NOMO-1 treated with DMSO at 0.1 percent for 48 hours (cell line): ENCODE measurements at regions not wholly inside any gene's neighbourhood (a gene's known extent, or its start where the extent isn't known, plus 50 kb on each side); places are given as distances from the start of the nearest gene placed in this dataset.
"Not testable (repeated sequence)": the region's sequence is repeated elsewhere in the genome, so short reads cannot be mapped to it uniquely, and the experiment has no call there.

Source experiments
- DNase-seq: peaks from one replicate; lab custom pipeline; 2025; ENCODE audit not compliant: unreplicated experiment; lab: John Stamatoyannopoulos, UW

DNA sequence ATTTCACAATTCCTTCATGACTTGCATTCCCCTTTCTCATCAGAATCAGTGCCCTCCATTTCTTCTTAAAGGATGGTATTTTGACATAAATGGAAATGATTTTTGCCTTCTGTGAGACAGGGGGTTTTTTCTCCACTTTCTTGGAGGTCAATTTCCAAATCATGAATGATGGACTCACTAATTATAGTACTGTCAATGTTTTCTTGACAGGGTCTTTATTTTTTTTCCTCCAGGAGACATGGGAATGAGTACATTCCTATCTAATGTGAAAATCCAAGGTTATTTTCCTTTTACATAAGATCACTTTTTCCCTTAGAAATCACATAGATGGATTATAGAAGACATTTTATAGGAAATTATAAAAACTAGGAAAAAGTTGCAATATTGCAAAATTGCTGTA lies 141.7 kb downstream of the SPATA31A6 start:
- DNase-seq, result not testable (repeated sequence)

DNA sequence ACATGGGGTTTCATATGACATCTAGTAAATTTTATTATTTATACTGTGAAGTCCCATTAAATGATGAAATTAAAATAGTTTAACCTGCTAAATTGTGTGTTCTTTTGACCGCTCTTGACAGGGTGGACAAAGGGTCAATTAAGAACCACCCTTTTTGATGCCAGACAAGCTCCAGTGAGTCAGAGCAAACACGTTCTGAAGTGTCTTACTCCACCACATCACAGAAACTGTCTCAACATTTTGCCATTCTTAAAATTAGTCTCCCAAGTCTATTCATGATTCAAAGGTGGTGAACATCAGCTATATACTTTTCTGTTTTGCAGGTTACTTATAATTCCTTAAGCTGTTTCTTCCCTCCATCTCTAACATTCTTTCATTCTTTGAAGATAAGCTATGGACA lies 142.1 kb downstream of the SPATA31A6 start:
- DNase-seq, result not testable (repeated sequence)

DNA sequence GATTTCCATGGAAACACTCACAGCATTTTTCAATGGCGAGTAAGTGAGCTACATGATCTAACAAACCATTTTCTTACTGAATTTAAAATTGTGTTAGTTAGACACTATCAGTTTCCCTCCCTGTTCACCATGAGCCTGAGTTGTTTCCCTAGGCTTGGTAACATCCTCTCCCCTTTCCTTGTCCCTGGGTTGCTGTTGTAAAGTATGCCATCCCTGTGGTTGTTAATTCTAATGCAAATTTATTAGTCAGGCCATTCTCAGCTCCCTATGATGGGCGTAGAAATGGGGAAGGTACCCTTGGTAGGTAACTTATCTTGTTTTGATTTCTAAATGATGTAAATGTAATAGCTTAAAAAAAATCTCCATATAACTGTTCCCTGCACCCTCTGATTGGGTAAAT lies 143.0 kb downstream of the SPATA31A6 start:
- DNase-seq, result not testable (repeated sequence)

DNA sequence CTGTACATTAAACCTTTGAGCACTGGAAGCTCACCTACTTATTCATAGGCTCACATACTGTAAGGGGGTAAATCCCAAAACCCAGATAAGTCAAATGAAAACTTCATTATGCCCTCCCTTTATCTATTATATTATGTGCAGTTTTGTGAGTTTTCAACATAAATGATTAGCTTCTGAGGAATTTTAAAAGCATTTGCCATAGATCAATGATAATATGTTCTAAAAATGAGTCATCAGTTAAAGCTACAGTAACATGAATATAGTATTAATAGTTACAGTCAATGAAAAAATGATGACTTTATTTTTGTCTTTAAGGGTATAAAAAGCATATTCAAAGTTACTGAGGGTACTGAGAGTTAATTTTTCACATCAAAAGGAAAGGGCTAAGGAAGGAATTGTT lies 151.9 kb downstream of the SPATA31A6 start:
- not testable (repeated sequence) for DNase-seq

DNA sequence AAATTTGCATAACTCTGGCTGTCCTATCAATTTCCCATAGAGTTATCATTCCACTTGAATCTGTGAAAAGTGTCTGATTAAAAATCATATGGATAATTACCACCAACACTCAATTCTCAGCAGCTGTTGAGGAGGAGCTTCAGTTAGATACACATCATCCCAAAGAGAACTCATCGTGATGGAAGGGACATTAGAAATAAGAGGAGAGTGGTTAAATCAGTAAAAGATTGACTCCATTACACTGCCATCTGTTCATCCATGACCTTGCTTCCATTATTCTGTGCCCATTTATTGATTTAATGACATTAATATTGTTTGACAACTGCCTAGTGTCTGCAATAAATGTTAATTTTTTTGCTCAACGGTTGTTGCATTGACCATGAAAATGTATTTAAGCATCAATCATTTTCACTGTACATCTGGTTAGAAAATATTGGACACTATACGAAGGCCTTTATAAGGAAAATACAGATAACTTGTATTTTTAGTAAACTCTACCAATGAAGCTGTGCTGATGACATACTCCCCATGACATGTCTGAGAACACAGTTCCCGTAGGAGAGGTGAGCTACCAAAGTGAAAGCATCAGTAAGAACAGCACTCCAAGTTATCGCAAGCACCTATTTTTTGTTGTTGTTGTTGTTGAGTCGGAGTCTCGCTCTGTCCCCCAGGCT lies 152.7 kb downstream of the SPATA31A6 start:
- DNase-seq, result not testable (repeated sequence)

DNA sequence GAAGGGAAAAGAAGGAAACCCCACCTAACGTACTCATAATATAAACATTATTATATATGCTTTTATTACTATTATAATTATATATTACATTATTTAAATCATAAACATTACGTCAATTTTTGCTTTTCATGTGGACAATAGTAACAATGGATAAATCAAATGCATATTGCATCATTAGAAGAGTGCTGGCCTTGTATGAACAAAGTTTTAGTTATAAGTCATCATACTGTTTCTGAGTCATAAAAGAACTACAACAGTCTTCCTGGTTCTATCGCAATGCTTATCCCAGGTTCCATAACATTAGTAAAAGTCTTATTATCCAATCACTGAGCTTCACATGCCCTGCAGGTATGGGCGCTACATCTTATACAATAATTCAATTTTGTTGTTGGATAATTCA lies 154.8 kb downstream of the SPATA31A6 start:
- not testable (repeated sequence) for DNase-seq

DNA sequence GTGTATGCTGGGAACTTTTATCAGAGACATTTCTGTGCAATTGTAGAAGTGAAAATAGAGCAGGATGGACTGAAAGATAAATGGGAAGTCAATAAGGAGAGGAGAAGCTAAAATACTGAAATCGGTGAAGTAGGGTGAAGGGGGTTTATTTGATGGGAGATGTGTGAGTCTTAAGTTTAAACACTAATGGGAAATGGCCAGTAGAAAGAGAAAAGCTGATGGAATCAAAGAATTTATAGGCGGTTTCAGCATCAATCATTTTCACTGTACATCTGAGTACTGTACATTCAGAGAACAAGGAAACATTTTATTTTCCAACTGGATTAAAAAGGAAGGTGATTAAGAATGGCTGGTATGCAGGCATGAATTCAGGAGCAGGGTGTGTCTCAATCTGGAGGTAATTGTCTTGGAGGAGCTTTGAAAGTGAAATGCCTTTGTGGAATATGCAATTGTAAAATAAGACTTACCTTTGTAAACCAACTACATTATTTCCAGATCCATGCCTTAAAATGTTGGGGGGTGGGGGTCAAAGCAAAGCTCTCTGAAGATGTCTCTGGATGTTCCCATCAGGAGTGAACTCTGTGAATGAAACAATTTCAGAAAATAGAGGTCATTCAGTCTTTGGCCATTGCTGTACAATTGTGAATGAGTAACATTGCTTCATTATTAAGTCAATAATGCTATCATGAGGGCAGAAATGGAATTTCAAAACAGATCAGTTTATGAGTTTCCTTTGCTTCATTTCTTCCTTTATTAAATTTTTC lies 156.4 kb downstream of the SPATA31A6 start:
- DNase-seq, result not testable (repeated sequence)

DNA sequence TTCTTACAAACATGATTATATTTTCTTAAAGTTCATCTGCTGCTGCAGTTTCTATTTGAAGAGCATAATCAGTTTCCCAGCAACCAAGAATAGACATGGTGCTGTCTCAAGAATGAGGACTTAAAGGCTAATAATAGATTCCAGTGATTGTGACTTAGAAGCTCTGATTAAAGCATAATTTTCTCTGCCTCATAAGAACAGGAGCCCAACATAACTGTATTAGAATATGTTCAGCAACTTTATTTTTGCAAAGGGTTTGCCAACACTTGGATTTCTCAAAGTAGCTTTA lies 156.9 kb downstream of the SPATA31A6 start:
- DNase-seq, result not testable (repeated sequence)

DNA sequence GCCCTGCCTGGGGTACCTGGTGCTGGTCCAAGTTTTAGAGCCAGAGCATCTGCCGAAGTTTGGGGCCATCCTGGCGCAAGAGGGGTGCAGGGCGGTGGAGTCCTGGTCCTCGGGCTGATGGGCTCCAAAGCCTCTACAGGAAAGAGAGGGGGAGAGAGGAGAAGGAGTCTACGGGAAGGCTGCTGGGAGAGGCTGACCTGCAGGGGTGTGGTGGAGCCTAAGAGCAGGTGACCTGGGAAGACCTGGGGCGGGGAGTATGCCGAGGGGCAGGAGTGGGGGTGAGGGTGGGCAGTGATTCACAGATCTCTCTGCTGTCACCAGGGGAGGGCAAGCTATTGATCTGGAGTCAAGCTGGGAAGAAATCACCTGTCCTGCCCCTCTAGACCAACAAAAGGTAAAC lies 158.4 kb downstream of the SPATA31A6 start:
- DNase-seq, result not testable (repeated sequence)

DNA sequence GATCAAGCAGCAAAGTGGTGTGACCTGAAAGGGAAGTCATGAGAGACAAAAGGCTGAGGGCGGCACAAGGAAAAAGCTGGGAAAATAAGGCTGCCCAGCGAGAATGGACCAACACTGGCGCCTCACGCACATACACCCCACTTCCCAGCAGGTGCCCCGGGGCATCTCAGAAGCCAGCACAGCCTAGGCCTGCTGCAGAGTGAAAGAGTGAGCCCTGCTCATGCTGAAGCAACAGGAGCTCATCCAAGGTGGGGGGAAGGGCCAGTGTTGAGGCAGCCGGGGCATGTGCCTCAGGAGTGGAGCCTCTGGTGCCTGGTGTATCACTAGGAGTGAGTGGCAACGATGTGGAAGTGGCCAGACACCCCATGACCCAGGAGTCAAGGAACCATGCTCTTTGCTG lies 158.8 kb downstream of the SPATA31A6 start:
- DNase-seq, result not testable (repeated sequence)

DNA sequence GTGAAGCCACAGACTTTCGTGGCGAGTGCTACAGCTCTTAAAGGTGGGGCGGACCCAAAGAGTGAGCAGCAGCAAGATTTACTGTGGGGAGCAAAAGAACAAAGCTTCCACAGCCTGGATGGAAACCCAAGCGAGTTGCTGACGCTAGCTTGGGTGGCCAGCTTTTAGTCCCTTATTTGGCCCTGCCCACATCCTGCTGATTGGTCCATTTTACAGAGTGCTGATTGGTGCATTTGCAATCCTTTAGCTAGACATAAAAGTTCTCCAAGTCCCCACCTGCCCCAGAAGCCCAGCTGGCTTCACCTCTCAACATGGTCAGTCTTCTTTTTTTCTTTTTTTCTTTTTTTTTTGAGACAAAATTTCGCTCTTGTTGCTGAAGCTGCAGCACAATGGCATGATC lies 161.0 kb downstream of the SPATA31A6 start:
- not testable (repeated sequence) for DNase-seq

DNA sequence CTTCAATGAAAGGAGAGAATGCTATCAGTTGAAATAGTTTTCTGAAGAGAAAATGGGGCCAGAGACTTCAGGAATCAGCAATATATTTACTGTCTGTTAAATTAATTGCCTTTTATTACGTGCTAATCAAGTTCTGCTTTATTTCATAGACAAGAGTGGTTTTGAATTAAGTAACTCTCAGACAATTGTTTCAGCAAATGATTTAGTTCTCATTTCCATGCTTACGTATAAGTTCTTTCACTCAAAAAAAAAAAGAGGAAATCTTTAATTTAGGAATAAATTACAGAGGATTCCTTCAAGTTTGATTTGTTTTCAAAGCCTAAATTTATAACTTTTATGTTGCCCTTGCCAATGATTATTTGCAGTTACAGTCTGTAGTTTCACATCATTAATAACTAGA lies 163.5 kb downstream of the SPATA31A6 start:
- DNase-seq, result peak; percentile 3

DNA sequence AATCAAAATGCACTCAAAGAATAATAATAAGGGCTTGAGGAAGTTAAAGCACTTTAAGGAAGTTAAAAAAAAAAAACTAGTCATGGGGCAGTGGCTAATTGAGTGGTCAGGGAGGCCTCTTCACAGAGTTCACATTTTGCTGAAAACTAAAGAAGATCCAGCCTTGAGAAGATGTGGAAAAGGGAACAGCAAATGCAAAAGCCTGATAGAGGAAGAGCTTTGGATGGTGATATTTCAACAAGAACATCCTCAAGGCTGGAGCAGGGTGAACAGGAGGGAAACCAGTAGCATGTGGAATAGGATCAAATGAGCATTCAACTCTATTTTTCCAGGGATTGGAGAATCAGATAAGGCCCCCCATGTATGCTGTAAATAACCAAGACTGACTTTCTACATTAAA lies 165.7 kb downstream of the SPATA31A6 start:
- DNase-seq, result not testable (repeated sequence)

DNA sequence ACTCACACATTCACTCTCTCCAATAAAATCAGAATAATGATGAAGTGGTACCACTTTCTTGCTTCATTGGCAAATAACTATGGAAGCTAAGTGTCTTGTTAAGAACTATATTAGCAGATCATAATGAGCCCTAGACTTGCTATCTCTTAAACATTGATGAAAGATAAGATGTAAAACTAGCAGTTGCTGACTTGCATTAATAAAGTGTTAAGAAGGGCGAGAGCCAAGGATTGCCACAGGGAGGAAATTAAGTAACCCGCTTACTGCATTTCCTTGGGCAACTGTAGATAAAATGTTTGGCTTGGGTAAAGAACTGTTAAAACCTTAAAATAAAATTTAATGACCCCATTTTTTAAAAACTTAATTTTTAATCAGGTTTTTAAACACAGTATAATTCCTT lies 167.0 kb downstream of the SPATA31A6 start:
- not testable (repeated sequence) for DNase-seq

DNA sequence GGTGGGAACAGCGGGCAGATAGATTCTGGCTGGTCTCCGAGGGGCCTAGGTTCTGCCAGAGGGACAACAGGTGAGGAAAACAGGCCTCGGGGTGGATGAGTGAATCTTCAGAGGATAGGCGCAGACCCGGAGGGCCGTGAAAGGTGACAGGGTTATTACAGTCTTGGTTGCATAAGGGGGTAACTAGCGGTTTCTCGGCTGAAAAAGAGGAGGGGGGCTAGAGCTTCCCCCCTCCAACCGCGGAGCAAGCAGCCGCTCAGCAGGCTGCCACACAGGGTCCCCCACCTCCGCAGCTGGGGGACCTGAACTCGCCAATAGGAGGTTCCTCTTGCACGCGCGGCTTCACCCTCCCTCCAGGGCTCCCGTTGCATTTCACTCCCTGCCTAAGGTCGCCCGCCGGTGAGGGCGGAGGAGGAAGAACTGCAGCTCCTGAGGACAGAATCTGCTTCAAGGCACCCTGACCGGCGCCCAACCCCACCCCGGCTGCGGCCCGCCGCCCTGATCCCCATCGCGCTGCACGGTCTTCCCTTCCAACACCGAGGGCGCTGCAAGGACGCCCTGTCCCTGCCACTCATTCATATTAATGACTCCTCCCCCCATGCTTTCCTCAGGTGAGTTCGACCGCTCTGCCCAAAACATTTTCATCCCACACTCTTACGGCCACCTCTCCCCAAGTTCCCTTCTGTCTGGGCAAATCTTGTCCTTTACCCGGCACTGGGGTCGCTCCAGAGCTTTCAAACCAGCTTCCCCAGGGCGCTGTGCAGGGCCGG lies 174.3 kb downstream of the SPATA31A6 start:
- not testable (repeated sequence) for DNase-seq

DNA sequence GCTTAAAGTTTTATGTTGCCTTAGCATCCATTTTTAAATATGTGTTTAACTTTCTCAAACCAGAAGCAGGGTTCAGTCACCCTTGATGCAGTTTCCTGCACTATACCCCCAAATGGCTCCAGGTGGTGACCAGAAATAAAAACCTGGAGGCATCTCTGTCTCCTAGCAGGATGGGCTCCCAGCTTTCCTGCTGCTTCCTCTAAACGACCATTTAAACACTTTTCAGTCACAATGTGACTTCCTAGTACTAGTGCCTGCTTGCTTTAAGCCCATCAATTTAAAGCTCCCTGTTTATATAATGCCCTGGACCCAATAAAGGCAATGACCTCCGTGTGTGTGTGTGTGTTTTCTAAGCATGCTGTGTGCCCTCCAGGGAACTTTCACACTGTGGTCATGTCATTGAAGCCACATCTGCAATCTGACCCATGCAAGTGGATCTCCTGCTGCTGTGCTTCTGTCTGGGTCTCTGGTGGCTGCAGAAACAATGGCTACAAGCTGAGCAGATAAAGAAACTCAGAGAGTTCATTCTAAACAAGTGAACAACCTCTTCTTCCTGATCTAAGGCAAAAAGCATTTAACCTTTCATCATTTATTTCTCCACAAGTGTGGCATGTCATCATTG lies 175.3 kb downstream of the SPATA31A6 start:
- not testable (repeated sequence) for DNase-seq

DNA sequence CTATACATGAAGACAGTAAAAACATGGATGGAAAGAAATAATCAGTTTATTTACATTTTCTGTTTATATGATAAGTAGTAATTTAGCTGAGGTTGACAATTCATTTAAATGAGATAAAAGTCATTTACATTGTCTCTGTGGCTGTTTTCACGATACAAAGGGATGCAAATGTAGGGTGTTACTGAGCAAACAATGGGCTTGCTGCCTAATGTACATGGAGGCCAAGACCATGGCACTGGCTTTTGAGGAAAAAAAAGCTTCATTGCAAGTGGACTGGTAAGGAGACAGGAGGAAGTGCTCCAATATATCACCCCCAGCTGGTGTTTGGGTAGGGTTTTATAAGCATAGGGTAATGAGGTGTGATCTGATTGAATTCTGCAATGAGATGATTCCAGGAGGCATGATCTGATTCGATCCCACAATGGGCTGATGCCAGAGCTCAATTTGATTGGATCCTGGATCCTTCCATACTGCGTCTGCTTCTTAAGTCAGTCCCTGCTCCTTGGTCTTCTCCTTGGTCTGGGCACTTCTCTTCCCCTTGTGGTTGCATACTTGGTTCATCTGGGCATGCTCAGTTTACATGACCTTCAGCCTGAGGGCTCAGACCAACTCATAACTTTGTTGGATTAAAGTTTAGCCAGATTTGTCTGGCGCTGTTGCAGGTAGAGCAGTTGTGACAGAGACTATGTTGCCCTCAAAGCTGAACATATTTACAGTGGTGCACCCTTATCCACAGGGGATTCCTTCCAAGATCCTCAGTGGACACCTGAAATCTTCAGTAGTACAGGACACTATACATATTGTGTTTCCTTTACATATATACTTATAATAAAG lies 181.2 kb downstream of the SPATA31A6 start:
- DNase-seq, result not testable (repeated sequence)

DNA sequence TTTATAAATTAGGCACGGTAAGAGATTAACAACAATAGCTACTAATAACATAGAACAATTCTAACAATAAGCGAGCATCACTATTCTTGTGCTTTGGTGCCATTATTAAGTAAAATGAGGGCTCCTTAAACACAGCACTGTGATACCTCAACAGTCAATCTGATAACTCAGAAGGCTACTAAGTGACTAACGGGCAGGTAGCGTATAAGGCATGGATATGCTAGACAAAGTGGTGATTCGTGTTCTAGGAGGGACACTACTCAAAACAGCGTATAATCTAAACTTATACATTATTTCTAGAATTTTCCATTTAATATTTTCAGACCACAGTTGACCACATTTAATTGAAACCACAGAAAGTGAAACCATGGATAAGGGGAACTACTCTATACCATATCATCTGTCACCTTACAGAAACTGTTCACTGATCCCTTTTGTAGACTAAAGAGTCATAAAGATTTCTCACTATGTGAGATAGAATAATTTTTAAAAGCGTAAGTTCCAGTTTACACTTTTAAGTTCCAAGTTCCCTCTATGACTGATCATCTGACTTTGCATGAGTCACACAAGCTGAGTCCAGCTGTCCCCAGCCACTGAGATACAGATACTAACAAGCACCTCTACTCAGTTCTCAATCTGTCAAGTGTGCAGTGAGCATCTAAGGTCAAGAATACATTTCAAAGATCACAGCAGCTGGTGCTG lies 181.9 kb downstream of the SPATA31A6 start:
- DNase-seq, result not testable (repeated sequence)

DNA sequence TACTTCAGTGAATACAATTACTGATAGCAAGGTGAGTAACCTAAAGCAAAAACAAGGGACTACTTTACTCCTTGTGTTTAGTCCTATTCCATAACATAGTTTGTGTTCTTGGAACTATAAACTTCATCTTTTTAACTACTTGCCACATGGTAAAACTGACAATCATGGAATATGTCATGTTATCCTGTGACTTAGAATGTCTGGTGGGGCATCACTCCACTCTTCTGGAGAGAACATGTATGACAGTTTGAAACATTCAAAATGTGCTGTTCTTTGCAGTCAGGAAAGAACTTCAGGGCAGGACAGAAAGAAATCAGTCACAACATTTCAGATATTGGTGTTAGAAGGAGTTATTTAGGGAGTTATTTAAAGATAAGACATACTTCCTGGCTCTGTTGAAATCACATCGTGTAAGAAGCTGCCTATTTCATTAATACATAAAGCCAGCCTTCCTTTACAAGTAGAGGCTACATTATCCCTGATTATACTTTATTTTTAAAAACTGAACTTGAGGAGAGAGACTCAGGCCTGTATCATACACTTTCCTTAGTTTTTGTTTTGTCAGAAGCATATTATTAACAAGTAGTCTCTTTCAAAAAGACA lies 184.9 kb downstream of the SPATA31A6 start:
- DNase-seq, result not testable (repeated sequence)
